ENCODE measurements at regions not wholly inside any gene's neighbourhood (a gene's known extent, or its start where the extent isn't known, plus 50 kb on each side); places are given as distances from the start of the nearest gene placed in this dataset.

- TF ChIP-seq CTCF (conservative IDR thresholded peaks at IDR 0.05; ENCODE audit: low read depth, low read length): no peak
- no peak for DNase-seq (ENCODE audit: low read depth)
- H3K4me3 ChIP-seq (ENCODE audit: low read length): no peak overlapping the region
These were observed 167.2 kb upstream of the ATP1B1 start for GRCh38 chr1:168939110-168939946.

- DNase-seq (ENCODE audit: low read depth): no peak
- no peak overlapping the region for H3K4me3 ChIP-seq (ENCODE audit: low read length)
- TF ChIP-seq CTCF (conservative IDR thresholded peaks at IDR 0.05; ENCODE audit: low read depth, low read length): no peak
These were observed 166.6 kb upstream of the ATP1B1 start for GRCh38 chr1:168939947-168940223.

GRCh38 chr1:168941640-168942039, 164.8 kb upstream of the ATP1B1 start:
- no peak for TF ChIP-seq CTCF (conservative IDR thresholded peaks at IDR 0.05; ENCODE audit: low read depth, low read length)
- no peak overlapping the region for H3K4me3 ChIP-seq (ENCODE audit: low read length)
- no peak for DNase-seq (ENCODE audit: low read depth)

GRCh38 chr1:168942165-168942564, 164.3 kb upstream of the ATP1B1 start:
- no peak for DNase-seq (ENCODE audit: low read depth)
- no peak for TF ChIP-seq CTCF (conservative IDR thresholded peaks at IDR 0.05; ENCODE audit: low read depth, low read length)
- no peak overlapping the region for H3K4me3 ChIP-seq (ENCODE audit: low read length)

- TF ChIP-seq CTCF (conservative IDR thresholded peaks at IDR 0.05; ENCODE audit: low read depth, low read length): no peak
These were observed 160.6 kb upstream of the ATP1B1 start for GRCh38 chr1:168945870-168946269.

GRCh38 chr1:168947041-168947440, 159.4 kb upstream of the ATP1B1 start:
- H3K4me3 ChIP-seq (ENCODE audit: low read length): no peak overlapping the region
- no peak for TF ChIP-seq CTCF (conservative IDR thresholded peaks at IDR 0.05; ENCODE audit: low read depth, low read length)
- no peak for DNase-seq (ENCODE audit: low read depth)

More at GRCh38 chr1:168945870-168946269, 160.6 kb upstream of the ATP1B1 start:
- H3K4me3 ChIP-seq (ENCODE audit: low read length): no peak overlapping the region
- DNase-seq (ENCODE audit: low read depth): peak; percentile 78

GRCh38 chr1:168949672-168950071, 156.8 kb upstream of the ATP1B1 start:
- TF ChIP-seq CTCF (conservative IDR thresholded peaks at IDR 0.05; ENCODE audit: low read depth, low read length): no peak
- DNase-seq (ENCODE audit: low read depth): no peak

More at GRCh38 chr1:168949672-168950071, 156.8 kb upstream of the ATP1B1 start:
- H3K4me3 ChIP-seq (ENCODE audit: low read length): no peak overlapping the region
